Left lung (tissue), 4 donors: ENCODE measurements at regions not wholly inside any gene's neighbourhood (a gene's known extent, or its start where the extent isn't known, plus 50 kb on each side); places are given as distances from the start of the nearest gene placed in this dataset.

Experiments
- ATAC-seq: fragments of 200-7000 bp; cut with Tn5 transposase; one replicate; pipeline ENCODE4 v1.9.1; 2020; ENCODE audit warnings: moderate library complexity
- DNase-seq, 4 donors: peaks; one replicate each; pipeline ENCODE4 v3.0.0-alpha.2; 2013 to 2020
- H3K27ac ChIP-seq, 2 donors: fragments of 200-600 bp; sonication (generic) in 1 of 2; one replicate each; pipeline versions ENCODE4 v1.5.0 to v1.8.0; 2020 to 2021
- H3K27me3 ChIP-seq, 2 donors: fragments of 200-600 bp; sonication (generic) in 1 of 2; one replicate each; pipeline versions ENCODE4 v1.5.0 to v1.8.0; 2020 to 2021
- H3K36me3 ChIP-seq, 2 donors: fragments of 200-600 bp; sonication (generic) in 1 of 2; one replicate each; pipeline versions ENCODE4 v1.5.0 to v1.8.0; 2020 to 2021
- H3K4me1 ChIP-seq, 2 donors: fragments of 200-600 bp; one replicate each; pipeline ENCODE4 v1.8.0; 2021
- H3K4me3 ChIP-seq, 2 donors: fragments of 200-600 bp; sonication (generic) in 1 of 2; one replicate each; pipeline versions ENCODE4 v1.5.0 to v1.8.0; 2020 to 2021; ENCODE audit warnings: mild to moderate bottlenecking in 1 of 2
- H3K9me3 ChIP-seq, 2 donors: fragments of 200-600 bp; sonication (generic) in 1 of 2; one replicate each; pipeline versions ENCODE4 v1.5.0 to v1.8.0; 2020 to 2021
- CTCF ChIP-seq, 2 donors: fragments of 200-600 bp; sonication (generic) in 1 of 2; IDR thresholded peaks; one replicate each; pipeline versions ENCODE4 v1.5.0 to v1.8.0; 2021; ENCODE audit warnings: antibody characterized with exemption in 2 of 2
- intact Hi-C, 2 donors: fragments of 100-400 bp; cut with DNase I; formaldehyde crosslinking; loops; one replicate each; pipeline versions ENCODE4 v1.11.2 to v1.14.2; 2022
- donor health status: DM: no; HTN: yes; CAD: no.
- donor health status: DM: no; HTN: no; CAD: no.

DNA sequence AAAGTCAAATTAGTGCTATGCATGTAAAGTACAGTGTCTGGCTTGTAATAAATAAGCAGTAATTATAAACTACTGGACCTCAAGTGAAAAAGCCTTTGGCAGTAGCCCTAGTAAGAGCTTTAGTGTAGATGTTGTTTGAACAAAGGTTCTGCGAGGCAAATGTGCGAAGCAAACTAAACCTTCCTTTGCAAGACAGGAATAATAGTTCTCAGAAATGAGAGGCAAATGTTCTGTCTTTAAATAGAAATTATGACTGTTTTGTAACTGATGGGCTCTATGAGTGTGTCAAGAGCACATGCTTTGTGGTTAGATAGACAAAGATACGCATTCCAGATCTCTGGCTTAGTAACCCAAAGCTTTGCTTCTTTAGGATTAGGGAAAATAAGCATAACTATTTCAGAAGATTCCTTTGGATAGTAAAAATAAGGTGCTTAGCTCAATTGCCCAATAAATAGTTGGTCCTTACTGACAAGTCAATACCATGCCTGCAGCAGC, 169.2 kb upstream of the CDC14C start:
- no peak for TF ChIP-seq CTCF (IDR thresholded peaks at IDR 0.05)
- DNase-seq (no peak), ATAC-seq (no peak)
- Histone ChIP-seq H3K4me3 (no peak overlapping the region), H3K27me3 (no peaks in the 10 kb centered on the region), H3K27ac (no peak overlapping the region), H3K9me3 (no peaks in the 10 kb centered on the region), H3K4me1 (no peaks in the 10 kb centered on the region), H3K36me3 (no peaks in the 10 kb centered on the region)
- intact Hi-C loops = no loop called here

DNA sequence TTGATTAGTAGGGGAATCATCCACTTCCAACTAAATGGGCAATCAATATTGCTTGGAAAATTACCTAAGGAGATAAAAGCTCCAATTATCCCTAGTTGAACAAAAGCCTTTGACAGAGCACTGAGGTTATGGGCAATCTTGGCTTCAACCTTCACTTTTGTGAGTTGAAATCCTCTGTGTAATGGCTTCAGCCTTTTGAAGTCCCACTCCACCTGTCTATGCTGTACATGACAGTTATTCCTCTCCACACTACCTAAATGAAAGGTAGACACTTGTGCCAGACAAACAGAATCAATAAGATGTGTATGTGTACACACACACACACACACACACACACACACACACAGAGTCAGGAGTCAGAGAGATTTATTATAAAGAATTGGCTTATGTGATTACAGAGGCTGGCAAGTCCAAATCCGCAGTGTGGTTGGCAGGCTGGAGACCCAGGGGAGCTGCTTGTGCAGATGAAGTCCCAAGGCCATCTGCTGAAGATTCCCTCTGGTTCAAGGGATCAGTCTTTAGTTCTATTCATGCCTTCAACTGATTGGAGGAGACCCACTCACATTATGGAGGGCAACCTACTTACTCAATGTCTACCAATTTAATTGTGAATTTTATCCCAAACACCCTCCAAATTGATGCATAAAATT, 164.8 kb upstream of the CDC14C start:
- intact Hi-C loops = no loop called here
- DNase-seq = no peak
- Histone ChIP-seq H3K36me3 (no peaks in the 10 kb centered on the region), H3K4me3 (no peak overlapping the region), H3K27ac (no peak overlapping the region), H3K4me1 (no peaks in the 10 kb centered on the region), H3K27me3 (no peaks in the 10 kb centered on the region), H3K9me3 (no peaks in the 10 kb centered on the region)
- TF ChIP-seq CTCF (IDR thresholded peaks at IDR 0.05) = no peak
- ATAC-seq = no peak

DNA sequence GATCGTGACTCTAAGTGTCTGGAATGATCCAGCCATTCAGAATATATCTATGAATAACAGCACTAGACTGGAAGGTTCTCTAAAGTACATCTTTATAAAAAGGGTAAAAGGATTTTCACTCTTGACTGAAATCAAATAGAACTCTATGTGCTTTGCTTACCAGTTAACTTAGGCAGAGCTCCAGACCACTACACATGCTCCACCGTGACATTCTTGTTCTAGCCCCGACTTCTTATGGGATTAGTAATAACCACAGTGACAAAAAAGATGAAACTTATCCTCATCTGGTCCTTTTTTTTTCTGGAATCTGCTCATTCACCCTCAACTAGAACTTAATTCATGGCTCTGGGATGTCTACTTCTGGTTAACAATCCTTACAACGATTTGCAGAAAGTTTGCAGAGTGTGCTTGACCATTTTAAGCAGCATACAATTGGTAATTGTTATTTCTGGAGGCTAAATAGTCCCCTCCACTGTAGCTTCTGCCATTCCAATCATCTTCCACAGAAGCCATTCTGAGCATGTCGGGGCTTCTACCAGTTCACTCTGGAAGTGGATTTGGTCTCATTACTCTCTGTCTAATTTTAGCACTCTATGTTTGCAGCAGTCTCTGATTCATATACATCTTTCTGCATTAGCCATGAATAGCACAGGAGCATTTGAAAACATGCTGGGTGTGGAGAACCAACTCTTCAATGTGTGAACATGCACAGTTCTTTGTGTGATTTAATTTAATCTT, 163.7 kb upstream of the CDC14C start:
- no peak overlapping the region for H3K27ac ChIP-seq
- intact Hi-C loops = no loop called here
- DNase-seq = no peak
- no peaks in the 10 kb centered on the region for H3K36me3 ChIP-seq
- no peak for TF ChIP-seq CTCF (IDR thresholded peaks at IDR 0.05)
- no peaks in the 10 kb centered on the region for H3K27me3 ChIP-seq
- no peak for ATAC-seq
- H3K9me3 ChIP-seq = no peaks in the 10 kb centered on the region
- no peaks in the 10 kb centered on the region for H3K4me1 ChIP-seq
- no peak overlapping the region for H3K4me3 ChIP-seq

DNA sequence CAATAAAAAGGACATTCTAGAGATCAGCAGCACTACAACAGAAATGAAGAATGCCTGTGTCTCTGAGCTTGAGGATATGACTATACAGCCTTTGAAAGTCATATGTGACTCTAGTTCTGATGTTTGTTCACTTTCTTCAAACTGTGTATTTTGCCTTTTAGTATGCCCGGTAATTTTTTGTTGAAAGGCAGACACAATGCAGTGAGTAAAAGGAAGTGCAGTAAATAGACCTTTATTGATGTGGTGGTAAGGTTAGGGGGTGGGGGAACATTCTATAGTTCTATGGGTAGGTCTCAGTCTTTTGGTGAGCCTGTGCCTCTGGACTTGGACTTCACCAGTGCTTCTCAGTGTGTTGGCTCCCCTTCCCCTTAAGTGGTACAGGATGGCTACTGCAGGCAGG, 143.5 kb upstream of the CDC14C start:
- intact Hi-C loops = no loop called here
- H3K27me3 ChIP-seq = no peaks in the 10 kb centered on the region
- no peaks in the 10 kb centered on the region for H3K36me3 ChIP-seq
- TF ChIP-seq CTCF (IDR thresholded peaks at IDR 0.05) = no peak
- DNase-seq (no peak), ATAC-seq (no peak)
- H3K4me1 ChIP-seq = no peaks in the 10 kb centered on the region
- no peak overlapping the region for H3K4me3 ChIP-seq
- H3K9me3 ChIP-seq = no peaks in the 10 kb centered on the region
- H3K27ac ChIP-seq = no peak overlapping the region

GRCh38 chr7:48781752-48782151, 142.6 kb upstream of the CDC14C start:
- Histone ChIP-seq H3K27ac (no peak overlapping the region), H3K4me3 (no peak overlapping the region), H3K27me3 (no peaks in the 10 kb centered on the region), H3K36me3 (no peaks in the 10 kb centered on the region), H3K9me3 (no peaks in the 10 kb centered on the region), H3K4me1 (no peaks in the 10 kb centered on the region)
- no peak for ATAC-seq
- DNase-seq = no peak
- intact Hi-C loops = no loop called here
- TF ChIP-seq CTCF (IDR thresholded peaks at IDR 0.05) = no peak
